GM13977 (cell line): ENCODE measurements at regions not wholly inside any gene's neighbourhood (a gene's known extent, or its start where the extent isn't known, plus 50 kb on each side); places are given as distances from the start of the nearest gene placed in this dataset.
A peak's percentile ranks its signal among the peaks of the same experiment; 100 is the strongest.
"Not testable (repeated sequence)": the region's sequence is repeated elsewhere in the genome, so short reads cannot be mapped to it uniquely, and the experiment has no call there.

Source experiments
- DNase-seq: peaks from one replicate; pipeline ENCODE4 v3.0.0; 2012; ENCODE audit warnings: low spot score
- in situ Hi-C: fragments of 300-500 bp; cut with MboI; formaldehyde crosslinking; loops from one replicate; pipeline ENCODE4 v1.12.0; 2022; ENCODE audit warnings: low sequenced_read_pairs, low pct_unique_long_range_greater_than_20kb, mixed read lengths, inconsistent platforms; ENCODE audit not compliant: unreplicated experiment
- TF ChIP-seq, protein P1 (sequence below): IDR thresholded peaks from 2 replicates; pipeline ENCODE4 v1.5.1; 2012; ENCODE audit warnings: mild to moderate bottlenecking, control low read depth; ENCODE audit not compliant: insufficient read depth; ENCODE audit errors: extremely low read depth, missing control alignments

DNA sequence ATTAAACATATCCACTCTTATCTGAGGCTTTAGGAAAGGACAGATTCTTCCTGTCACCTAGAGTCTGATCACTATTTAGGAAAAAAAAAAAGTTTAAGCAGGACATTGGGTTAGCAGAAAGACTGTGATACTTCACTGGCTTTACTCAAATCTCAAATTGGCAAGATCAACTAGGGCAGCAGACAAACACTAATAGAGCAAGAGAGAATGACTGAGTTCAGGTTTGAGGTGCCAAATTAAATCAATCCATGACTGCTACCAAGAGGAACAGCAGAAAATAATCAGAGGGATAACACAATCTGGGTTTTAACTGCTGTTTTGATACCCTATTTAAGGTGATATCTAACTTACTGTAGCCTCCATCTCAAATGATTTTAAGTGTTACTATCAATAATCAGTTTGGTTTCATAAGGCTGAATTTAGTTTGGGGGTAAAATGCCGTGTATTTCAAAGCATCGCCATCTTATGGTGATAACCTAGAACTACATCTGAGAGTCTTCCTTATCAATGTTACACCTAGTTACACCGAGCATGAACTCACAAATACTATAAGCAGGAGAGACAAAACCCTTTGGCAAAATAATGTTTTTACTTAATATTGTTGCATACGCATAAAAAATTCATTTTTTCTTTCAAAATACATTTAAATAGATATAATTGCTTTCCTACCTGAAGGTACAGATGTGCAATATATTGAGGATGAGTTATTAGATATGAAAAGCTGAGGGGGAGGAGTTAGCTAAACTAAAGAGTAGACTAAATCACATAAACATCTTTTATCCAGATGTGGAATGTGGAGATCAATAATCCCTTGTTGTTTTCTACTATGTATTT is 286.4 kb upstream of the CDH12 start:
- TF ChIP-seq, protein P1, sequence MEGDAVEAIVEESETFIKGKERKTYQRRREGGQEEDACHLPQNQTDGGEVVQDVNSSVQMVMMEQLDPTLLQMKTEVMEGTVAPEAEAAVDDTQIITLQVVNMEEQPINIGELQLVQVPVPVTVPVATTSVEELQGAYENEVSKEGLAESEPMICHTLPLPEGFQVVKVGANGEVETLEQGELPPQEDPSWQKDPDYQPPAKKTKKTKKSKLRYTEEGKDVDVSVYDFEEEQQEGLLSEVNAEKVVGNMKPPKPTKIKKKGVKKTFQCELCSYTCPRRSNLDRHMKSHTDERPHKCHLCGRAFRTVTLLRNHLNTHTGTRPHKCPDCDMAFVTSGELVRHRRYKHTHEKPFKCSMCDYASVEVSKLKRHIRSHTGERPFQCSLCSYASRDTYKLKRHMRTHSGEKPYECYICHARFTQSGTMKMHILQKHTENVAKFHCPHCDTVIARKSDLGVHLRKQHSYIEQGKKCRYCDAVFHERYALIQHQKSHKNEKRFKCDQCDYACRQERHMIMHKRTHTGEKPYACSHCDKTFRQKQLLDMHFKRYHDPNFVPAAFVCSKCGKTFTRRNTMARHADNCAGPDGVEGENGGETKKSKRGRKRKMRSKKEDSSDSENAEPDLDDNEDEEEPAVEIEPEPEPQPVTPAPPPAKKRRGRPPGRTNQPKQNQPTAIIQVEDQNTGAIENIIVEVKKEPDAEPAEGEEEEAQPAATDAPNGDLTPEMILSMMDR = peak; percentile 59
- in situ Hi-C loops = no loop called here
- peak; percentile 24 for DNase-seq

- TF ChIP-seq, protein P1 = no peak
- DNase-seq = no peak
- in situ Hi-C loops = no loop called here
These were observed 283.8 kb upstream of the CDH12 start for GRCh38 chr5:23136958-23137357.

DNA sequence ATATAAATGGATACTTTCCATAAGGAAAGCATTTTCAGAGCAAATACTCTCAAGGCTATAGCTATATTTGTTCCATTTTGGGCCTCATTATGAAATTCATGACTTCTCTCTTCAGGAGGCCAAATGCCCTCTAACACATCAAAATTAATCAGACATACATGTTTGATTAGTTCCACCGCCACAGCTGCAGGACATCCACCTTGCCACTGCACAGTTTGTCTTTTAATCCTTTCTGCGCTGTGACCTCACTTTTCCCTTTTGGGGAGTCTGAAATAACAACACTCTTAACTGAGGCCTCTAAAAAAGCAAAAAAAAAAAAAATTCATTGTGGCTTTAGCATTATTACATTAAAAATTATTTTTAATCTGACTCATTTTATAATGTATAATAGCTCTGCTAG is 279.1 kb upstream of the CDH12 start:
- TF ChIP-seq, protein P1 = no peak
- in situ Hi-C loops = no loop called here
- DNase-seq = no peak

DNA sequence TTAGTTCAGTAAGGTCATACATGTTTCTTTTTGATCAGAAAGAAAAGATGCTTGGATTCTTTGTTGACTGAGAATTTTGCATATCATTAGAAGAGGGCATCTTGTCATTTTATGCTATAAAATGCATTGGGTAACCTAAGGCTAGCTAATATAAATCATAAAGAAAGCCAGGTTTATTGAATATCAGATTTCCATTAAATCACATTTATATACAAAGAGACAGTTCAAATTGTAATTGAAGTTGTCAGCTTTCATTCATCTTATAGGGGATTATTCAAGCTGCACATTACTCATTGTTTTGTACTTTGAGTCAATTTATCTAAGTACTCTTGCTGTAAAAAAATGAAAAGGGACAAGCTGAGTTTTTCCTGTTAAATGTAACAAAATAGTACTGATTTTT is 259.1 kb upstream of the CDH12 start:
- DNase-seq = no peak
- TF ChIP-seq, protein P1 = no peak
- in situ Hi-C loops = no loop called here

GRCh38 chr5:23105021-23105420 is 251.9 kb upstream of the CDH12 start:
- in situ Hi-C loops = no loop called here
- TF ChIP-seq, protein P1 = no peak
- no peak for DNase-seq

DNA sequence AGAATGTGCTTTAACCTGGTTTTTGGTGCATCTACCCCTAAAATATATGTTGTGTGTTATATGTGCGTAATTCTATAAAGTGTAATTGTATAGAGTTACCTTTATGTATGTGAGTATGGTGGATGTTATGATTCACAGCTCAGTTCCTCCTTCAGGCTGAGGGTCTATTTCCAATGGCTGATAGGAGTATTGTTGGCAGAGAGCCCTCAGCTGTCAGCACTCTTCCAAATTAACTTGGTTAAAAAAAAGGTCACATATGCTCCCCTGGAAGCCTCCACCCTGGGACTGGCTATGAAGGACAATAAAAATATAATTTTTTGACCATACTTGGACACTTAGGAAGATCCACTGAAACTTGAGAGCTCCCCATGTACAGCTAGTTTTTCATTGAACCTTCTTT is 250.4 kb upstream of the CDH12 start:
- TF ChIP-seq, protein P1 = no peak
- no peak for DNase-seq
- in situ Hi-C loops = no loop called here

GRCh38 chr5:23095418-23095817 is 242.3 kb upstream of the CDH12 start:
- not testable (repeated sequence) for DNase-seq

More at GRCh38 chr5:23095418-23095817, 242.3 kb upstream of the CDH12 start:
- in situ Hi-C loops = not testable (repeated sequence)
